GM19025 (cell line): ENCODE measurements at regions not wholly inside any gene's neighbourhood (a gene's known extent, or its start where the extent isn't known, plus 50 kb on each side); places are given as distances from the start of the nearest gene placed in this dataset.
"Not testable (repeated sequence)": the region's sequence is repeated elsewhere in the genome, so short reads cannot be mapped to it uniquely, and the experiment has no call there.

Experiments
- ATAC-seq: cut with Tn5 transposase; IDR thresholded peaks from one replicate; pipeline ENCODE4 v1.9.1; 2021; ENCODE audit warnings: mild to moderate bottlenecking, low read depth, moderate library complexity; ENCODE audit not compliant: unreplicated experiment

DNA sequence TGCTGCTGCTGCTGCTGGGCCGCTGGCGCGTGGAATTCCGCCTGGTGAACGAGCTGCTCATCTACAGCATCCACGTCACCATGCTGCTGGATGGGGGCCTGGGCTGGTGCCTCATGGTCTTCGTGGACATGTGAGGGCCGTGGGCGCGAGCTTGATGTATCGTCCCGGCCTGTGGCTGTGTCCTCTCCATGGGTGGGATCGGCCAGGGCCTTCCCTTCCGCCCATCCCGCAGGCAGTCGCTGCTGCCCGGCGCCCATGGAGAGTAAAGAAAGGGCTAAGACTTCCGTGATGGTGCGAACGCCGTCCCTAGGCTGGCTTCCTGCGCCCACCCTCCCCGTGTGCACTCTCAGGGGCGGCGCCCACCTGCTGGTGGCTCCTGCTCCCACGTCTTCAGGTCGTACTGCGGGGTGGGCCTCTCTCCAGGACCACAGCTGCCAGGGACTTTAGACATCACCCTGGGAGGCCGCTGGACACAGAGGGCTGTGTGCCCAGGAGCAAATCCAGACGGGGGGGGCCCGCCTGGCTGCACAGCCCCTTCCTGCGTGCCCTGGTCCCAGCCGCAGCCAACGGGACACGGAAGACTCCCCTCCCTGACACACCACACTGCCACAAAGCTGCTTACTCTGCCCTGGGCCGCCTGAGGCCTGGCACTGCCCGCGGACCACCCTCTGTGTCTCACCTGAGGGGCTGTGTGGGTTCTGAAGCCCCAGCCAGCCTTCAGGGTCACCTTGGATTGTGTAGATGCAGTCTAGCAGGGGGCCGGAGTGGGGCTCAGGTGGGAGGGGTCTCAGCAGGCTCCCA, 167.5 kb downstream of the SEPTIN7 start:
- ATAC-seq = no peak

DNA sequence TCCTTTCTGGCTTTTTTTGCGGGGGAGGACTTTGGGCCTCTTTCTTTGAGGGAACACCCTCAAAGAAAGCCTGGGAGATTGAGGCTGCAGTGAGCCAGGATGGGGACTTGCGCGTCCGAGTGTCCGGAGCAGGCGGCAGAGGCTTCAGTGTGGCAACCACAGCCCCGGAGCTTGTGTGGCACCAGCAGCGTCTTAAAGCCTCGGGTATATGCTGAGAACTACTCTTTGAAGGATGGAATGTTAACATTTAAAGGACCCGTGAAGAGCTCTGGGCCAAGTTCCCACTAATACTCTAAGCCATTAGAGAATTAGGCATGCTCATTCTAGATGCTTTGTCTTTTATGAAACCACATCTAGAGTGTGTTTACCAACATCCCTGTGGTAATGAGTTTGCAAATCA, 168.2 kb downstream of the SEPTIN7 start:
- no peak for ATAC-seq

DNA sequence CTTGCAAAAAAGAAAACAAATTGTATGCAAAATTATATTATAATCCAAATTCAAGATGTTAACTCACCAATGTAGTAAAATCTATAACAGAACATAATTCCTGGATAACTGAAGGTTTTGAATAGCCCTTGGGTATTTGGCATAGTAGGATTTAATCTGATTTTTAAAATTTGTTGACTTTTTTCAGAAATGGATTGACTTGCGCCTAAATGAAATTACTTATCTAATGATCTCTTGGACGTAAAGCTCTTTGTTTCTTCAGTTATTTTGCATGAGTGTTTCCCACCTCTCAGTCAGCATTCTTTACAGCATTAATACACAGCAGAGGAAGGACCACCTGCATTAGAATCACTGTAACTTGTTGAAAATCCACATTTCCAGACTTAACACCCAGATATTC, 169.6 kb downstream of the SEPTIN7 start:
- no peak for ATAC-seq

DNA sequence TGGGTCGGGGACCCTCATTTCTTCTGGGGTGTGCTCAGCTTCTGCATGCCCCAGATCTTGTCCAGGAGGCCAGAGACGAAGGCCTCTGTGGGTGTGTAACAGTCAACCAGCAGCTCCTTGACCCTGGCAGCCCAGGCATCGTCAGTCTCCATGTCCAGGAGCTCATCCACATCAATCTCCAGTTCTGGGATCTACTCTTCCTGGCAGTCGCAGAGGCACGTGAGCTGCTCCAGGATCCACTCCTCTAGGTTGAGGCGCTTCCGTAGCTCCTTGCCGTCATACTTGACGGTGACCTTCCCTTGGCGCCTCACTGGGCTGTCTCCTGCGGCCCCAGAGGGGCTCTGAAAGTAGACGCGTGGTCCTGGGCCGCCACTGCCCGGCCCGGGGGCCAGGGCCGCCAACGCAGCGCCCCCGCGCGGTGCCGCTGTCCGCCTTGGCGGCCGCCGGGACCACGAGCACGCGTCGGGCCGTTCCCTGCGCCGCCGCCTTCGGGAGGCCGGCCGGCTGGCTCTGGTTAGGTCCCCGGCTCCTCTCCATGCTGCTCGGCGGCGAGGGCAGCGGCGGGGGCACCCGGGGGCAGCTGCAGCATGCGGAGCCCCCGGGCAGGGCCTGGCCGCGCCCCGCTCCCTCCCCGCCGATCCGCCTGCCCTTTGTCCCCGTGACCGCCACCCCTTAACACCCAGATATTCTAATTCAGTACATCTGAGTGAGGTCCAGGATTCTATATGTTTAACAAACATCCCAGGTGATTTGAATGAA, 170.5 kb downstream of the SEPTIN7 start:
- ATAC-seq = no peak

DNA sequence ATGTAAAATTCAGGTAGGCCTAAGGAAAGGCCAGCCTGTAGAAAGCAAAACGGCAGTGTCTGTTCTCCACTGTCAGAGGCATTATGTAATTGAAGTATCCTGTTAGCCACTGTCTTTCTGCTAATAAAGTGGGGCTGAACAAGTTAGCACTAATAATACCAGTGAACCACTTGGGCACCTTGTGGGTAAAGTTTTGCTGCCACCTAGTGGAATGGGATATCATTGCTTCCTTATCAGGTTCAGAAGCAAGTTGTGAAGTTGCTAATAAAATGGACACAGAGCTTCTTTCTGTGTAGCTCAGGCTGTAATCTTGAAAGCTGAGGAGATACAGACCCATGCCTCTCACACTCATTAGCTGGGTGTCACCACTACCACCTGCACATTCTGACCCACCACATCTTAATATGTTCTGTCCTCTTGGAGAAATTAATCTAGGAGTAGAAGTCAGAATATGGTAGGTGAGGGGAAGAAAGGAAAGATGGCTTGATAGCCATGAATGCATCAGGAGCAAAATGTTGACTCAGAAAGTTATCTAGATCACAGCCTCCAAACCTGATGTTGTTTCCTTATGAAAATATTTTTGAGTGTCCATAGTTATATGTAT, 175.1 kb downstream of the SEPTIN7 start:
- peak; percentile 70 for ATAC-seq

GRCh38 chr7:35978816-35979640, 174.0 kb upstream of the EEPD1 start:
- ATAC-seq = not testable (repeated sequence)

DNA sequence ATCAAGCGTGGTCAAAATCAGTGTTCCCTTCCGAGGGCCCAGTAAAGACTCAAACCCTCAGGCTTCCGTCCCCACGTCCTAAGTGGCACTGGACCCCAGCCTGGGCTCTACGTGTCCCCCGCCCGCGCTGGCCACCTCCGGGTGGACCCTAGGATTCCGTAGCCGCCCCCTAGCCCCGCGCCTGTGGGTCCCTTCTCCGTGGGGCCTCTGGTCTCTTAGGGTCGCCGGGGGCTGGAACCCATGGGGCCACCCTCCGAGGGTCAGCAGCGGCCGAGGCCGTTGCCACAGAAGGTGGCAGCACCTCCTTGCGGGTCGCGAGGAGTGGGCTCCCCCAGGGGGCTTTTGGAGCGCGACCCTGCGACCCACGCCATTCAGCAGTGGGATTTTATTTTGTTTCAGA, 170.5 kb upstream of the EEPD1 start:
- ATAC-seq = no peak

DNA sequence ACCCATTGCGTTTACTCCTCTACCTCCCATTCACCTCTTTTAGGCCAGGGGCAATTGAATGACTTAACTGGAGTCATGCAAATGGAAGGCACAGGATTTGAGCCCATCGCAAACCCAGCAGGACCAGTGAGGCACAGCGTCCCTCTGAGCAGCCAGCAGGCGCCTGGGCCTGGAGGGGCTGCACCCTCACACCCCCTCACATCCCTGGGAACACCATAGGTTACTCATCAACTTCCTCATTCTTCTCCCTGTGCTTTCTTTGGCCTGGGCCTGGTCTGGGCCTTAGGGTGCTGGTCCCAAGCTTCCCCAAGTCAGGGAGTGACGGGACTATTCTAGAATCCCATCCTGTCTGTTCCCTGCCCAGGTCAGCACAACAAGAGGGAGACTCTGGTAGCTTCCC, 169.4 kb upstream of the EEPD1 start:
- ATAC-seq = no peak

GRCh38 chr7:35985126-35985754, 167.8 kb upstream of the EEPD1 start:
- peak; percentile 80 for ATAC-seq

DNA sequence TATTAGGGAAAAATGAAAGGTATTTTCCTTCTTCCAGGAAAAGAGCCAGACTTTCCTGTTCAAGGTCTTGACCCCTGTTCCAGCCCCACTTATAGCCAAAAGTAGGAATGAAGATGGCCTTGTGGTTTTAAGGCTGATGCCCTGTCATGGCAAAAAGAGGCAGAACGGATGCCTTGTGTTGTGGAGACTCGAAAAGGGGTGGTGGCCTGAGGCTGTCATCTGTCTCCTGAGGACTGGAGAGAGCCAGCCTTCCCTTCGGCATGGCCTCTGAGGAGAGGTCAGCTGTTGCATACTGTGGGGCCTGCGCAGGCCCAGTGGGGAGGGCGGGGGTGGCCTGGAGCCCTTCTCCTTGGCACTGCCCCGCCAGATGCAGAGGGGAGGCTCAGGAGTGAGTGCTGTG, 166.0 kb upstream of the EEPD1 start:
- ATAC-seq = no peak

- no peak for ATAC-seq
Measured at GRCh38 chr7:35988105-35988504, 164.9 kb upstream of the EEPD1 start.

- no peak for ATAC-seq
Measured at GRCh38 chr7:35988818-35989217, 164.2 kb upstream of the EEPD1 start.

GRCh38 chr7:35991511-35992232, 161.4 kb upstream of the EEPD1 start:
- no peak for ATAC-seq

GRCh38 chr7:35992436-35992835, 160.6 kb upstream of the EEPD1 start:
- no peak for ATAC-seq

DNA sequence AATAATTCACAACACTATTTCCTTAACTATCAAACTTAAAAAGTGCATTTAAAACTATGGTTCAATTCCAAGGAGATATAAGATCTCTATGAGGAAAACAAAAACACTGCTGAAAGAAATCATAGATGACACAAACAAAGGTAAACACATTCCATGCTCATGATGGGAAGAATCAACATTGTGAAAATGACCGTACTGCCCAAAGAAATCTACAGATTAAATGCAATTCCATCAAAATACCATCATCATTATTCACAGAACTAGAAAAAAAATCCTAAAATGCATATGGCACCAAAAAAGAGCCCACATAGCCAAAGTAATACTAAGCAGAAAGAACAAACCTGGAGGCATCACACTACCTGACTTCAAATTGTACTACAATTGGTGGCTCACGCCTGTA, 159.9 kb upstream of the EEPD1 start:
- no peak for ATAC-seq

- no peak for ATAC-seq
Measured at GRCh38 chr7:35993676-35994606, 159.1 kb upstream of the EEPD1 start.

DNA sequence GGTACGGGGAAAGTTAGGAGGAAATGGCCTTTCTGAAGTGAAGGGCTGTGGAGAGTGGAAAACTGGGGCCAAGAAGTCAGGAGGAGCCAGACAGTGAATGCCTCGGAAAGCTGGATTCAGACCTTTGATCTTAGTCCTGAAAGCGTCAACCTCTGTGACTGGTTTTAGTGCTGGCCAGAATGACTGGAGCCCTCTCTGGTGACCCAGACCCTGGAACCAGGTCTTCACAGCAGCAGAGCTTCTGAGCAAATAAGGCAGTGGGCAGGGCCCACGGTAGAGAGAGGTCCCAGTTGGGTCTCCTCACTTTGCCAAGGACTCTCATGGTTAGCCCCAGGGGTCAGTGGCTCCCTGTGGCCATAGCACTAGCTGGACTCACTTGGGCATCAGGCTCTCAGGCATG, 157.7 kb upstream of the EEPD1 start:
- ATAC-seq = no peak

DNA sequence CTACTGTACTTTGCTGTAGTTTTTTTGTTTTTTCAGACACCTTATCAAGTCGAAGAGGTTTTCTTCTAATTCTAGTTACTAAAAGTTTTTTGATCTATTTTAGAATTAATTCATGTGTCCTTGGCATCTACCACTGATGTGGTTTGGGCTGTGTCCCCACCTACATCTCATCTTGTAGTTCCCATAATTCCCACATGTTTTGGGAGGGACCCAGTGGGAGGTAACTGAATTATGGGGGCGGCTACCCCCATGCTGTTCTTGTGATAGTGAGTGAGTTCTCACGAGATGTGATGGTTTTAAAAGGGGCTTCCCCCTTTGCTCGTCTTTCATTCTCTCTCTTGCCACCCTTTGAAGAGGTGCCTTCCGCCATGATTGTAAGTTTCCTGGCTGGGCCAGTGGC, 154.6 kb upstream of the EEPD1 start:
- ATAC-seq = no peak

- ATAC-seq = no peak
Measured at GRCh38 chr7:36001546-36001945, 151.5 kb upstream of the EEPD1 start.
